ENCODE measurements at regions not wholly inside any gene's neighbourhood (a gene's known extent, or its start where the extent isn't known, plus 50 kb on each side); places are given as distances from the start of the nearest gene placed in this dataset.

DNA sequence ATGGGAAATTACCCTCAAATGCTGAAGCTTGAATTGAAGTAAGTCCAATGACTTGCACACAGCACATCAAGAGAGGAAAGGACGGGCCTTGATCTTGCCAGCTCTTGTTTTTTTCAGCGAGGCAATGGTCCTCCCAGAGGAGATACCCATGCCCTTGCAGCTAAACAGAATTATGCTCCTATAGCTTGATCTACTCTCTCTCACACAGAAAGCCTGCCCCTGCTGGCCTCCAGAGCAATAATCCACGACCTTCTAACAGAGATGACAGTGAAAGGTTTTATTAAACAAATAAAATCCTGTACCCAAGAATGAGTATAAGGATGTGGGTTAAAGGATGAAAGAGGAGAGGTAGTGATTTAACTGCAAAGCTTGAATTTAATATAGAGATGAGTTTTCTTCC lies 268.0 kb downstream of the ADRA2A start:
- peak; percentile 49 for DNase-seq (ENCODE audit: low spot score)

- DNase-seq (ENCODE audit: low spot score), result no peak
Measured at GRCh38 chr10:111347386-111348013, 270.7 kb downstream of the ADRA2A start.

GRCh38 chr10:111348076-111348475 lies 271.2 kb downstream of the ADRA2A start:
- no peak for DNase-seq (ENCODE audit: low spot score)

DNA sequence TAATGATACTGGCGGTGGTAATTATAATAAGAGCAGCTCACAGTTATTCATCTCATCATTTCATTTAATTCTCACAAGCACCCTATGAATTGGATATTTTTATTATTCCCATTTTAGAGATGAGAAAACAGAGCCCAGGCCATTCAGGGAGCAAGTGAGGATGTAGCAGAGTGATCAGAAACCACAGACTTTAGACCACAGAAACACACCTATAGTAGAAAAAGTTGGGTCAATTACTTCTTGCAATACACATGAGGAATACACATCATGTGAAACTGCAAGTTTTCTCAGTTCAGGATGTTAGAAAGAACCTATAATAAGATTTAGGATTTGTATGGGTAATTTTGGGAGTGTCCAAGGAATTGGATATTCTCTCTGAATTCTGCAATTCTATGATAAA lies 278.0 kb downstream of the ADRA2A start:
- no peak for DNase-seq (ENCODE audit: low spot score)

DNA sequence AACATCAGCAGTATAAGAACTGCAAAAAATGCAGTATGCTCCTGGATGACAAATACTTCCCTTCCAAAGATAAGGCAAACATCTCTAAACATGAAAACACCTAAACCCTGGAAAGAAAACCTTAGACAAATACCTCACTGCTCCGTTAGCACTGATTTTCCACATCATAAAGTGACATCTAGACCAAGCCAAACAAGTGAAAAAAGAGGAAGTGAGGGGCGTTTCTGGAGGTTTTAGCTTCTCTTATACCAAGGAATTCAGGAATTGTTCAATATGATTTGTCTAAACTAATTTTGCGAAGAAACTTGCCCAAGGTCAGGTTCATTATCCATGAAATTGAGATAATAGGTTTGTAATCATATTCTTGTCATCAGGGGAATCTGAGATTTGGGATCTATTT lies 279.7 kb downstream of the ADRA2A start:
- DNase-seq (ENCODE audit: low spot score), result no peak

- no peak for DNase-seq (ENCODE audit: low spot score)
Measured at GRCh38 chr10:111357859-111358258, 281.0 kb downstream of the ADRA2A start.

GRCh38 chr10:111360260-111360925 lies 283.6 kb downstream of the ADRA2A start:
- DNase-seq (ENCODE audit: low spot score), result peak; percentile 85

GRCh38 chr10:111367531-111367930 lies 290.7 kb downstream of the ADRA2A start:
- no peak for DNase-seq (ENCODE audit: low spot score)

GRCh38 chr10:111370101-111370500 lies 293.3 kb downstream of the ADRA2A start:
- no peak for DNase-seq (ENCODE audit: low spot score)

GRCh38 chr10:111373696-111374095 lies 296.9 kb downstream of the ADRA2A start:
- DNase-seq (ENCODE audit: low spot score), result no peak

GRCh38 chr10:111379534-111380187 lies 302.8 kb downstream of the ADRA2A start:
- DNase-seq (ENCODE audit: low spot score), result no peak

DNA sequence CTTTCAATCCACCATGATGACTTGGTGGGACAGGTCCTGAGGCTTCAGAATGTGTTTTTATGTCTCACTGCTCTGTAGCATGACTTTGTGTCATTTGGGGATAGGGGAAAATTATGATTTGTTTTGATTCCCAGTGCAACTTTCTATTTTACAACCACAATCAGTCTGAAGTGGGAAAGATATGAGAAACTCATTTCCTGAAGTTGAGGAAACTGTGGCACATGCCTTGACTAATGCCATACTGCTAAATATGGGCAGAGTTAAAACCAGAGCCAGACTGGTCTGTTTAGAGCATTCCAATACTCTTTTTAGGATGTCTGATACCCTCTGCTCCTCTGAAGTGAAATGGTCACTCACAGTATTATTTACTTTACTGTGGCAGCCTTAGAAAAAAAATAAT lies 307.7 kb downstream of the ADRA2A start:
- DNase-seq (ENCODE audit: low spot score), result no peak

DNA sequence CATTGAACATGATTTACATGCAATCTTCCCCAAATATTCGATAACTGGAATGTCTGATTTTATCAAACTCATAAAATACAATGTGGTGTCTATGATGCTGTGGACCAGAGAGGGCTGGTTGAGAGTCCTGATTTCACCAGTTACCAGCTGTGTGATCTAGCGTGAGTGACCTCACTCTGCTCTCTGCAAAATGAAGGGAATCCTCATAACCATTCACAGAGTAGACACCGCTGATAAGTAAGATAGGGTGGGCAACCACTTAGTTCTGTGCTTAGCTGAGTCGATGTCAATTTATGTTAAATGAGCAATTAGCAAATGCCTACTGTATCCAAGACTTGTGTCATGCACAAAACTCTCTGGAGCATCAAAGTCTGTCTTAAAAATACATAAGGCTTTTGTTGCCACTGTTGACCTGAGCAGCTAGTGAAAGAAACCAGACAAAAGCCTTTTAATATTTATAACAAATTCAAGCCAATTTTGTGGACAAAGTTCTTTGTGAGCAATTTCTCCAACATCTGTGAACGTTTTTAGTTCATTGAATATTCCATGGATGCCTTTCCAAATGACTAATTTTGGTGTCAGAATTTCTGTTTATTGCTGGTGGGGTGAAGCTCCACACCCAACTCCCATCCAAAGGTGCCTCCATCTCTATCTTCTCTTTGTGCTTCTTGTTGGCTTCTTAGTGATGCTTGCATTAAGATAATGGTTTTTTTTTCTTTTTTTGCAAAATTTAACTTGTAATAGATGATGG lies 314.2 kb downstream of the ADRA2A start:
- DNase-seq (ENCODE audit: low spot score), result no peak

GRCh38 chr10:111392159-111392558 lies 315.3 kb downstream of the ADRA2A start:
- DNase-seq (ENCODE audit: low spot score), result no peak

DNA sequence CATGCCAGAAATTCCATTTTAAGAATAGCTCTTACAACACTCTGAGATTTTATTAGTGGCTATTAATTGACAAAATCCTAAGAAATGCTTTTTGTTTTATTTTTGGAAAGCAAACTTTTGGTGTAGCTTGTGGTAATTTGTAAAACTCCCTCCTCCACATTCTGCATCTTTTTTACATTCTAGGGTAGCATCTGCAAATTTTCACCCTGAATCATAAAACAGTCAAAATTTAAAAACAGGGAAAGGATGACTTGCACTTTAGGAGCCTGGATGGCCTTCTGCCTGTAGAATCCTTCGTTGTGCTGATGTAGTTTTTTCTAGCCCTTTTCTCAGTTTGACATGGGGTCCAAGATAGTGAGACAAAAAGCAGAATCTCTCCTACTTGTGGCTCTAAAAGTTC lies 316.1 kb downstream of the ADRA2A start:
- DNase-seq (ENCODE audit: low spot score), result no peak

DNA sequence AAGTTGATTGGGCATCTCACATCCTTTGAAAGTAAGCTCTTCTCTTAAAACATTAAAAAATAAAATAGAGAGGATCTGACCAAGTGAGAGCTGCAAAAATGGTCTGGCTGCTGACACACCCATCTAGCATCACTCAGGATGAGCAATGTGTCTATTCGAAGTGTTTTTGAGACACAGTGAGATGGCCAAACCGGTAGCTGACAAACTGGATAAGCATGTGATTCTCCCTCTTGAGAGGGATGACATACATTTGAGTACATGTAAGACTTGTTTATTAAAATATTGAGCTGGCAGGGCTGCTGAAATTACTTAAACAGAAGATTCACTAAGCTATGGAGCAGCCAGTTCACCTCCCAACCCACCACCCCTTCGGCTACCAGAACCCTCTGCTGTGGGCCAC lies 333.9 kb downstream of the ADRA2A start:
- DNase-seq (ENCODE audit: low spot score), result no peak

- peak; percentile 34 for DNase-seq (ENCODE audit: low spot score)
Measured at GRCh38 chr10:111425459-111425858, 348.6 kb downstream of the ADRA2A start.

DNA sequence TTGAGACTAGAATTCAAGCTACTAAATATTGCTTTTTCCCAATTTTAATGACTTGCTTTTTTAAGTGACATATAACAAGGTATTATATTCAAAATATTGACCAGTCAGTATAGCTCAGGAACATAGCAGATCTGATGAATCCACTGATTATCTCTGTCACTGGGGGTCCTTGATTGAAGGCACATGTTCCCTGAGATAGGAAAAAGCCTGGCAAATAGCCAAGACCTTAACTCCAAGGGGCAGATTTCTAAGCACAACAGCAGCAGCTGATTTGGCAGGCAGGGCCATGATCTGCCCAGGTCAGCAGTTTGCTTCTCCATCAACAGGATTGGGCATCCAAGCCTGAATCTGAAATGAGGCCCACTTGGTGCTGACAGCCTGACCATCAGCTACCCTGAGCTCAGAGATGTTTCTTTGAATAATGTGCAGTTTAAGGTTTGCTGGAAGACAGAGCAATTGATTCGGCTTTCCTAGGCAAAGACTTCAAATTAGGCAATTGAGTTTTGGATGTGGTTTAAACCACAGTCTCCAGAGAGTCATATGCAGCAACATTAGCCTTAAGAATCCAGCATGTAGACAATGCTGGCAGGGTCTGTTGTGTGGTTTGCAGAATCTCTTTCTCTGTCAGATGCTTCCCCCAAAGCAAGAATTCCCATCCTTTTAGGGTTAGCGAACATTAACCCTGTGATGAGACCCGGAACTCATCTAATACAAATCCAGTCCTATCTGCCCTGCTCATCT lies 352.6 kb downstream of the ADRA2A start:
- peak; percentile 50 for DNase-seq (ENCODE audit: low spot score)

GRCh38 chr10:111430070-111430469 lies 353.2 kb downstream of the ADRA2A start:
- no peak for DNase-seq (ENCODE audit: low spot score)

- DNase-seq (ENCODE audit: low spot score), result peak; percentile 38
Measured at GRCh38 chr10:111432588-111432987, 355.8 kb downstream of the ADRA2A start.

DNA sequence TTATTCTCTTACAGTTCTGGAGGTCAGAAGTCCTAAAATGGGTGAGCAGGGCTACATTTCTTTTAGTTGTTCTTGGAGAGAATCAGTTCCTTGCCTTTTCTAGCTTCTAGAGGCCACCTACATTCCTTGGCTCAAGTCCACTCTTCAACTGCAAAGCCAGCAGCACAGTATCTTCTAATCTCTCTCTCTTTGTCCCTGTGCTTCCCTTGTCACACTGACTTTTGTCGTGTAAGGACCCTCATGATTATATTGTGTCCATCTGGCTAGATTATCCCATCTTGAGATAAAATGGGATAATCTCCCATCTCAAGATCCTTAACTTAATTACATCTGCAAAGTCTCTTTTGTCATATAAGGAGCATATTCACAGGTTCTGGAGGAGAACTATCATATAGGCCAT lies 359.0 kb downstream of the ADRA2A start:
- peak; percentile 56 for DNase-seq (ENCODE audit: low spot score)
